NT2/D1 (cell line): ENCODE measurements at regions not wholly inside any gene's neighbourhood (a gene's known extent, or its start where the extent isn't known, plus 50 kb on each side); places are given as distances from the start of the nearest gene placed in this dataset.

Experiments
- YY1 ChIP-seq: IDR thresholded peaks from 2 replicates; pipeline ENCODE4 v1.6.1; 2011; ENCODE audit not compliant: insufficient read length, insufficient read depth
- ZNF274 ChIP-seq: IDR thresholded peaks from 2 replicates; pipeline ENCODE4 v1.6.1; 2011; ENCODE audit warnings: mild to moderate bottlenecking, low read depth, low read length

DNA sequence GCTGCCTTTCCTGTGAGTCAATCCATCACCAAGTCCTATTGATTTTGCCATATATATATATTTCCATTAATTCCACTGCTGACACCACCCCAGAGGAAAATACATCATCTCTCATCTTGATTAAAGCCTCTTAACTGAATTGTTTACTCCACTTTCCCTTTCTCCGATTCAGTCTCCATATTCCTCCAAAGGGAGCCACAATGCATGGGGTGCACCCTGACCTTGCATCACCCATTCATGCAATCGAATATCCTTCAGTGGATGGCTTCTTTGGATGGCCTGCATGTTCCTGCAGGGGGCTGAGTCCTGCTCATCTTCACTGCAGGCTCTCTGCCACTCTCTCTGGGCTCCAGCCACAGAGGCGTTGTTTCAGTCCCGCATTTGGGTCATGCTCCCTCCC lies 231.0 kb downstream of the SNX18 start:
- no peak for TF ChIP-seq YY1
- no peak for TF ChIP-seq ZNF274
